Skeletal muscle satellite cell (primary cell): ENCODE measurements at regions not wholly inside any gene's neighbourhood (a gene's known extent, or its start where the extent isn't known, plus 50 kb on each side); places are given as distances from the start of the nearest gene placed in this dataset.
"Not testable (repeated sequence)": the region's sequence is repeated elsewhere in the genome, so short reads cannot be mapped to it uniquely, and the experiment has no call there.

Experiments
- H3K27me3 ChIP-seq: 2 replicates; pipeline ENCODE4 v1.7.0; 2013; ENCODE audit warnings: low read length; ENCODE audit not compliant: control insufficient read depth, insufficient read depth
- H3K36me3 ChIP-seq: 2 replicates; pipeline ENCODE4 v1.7.0; 2013; ENCODE audit warnings: mild to moderate bottlenecking, control low read depth, low read length; ENCODE audit not compliant: insufficient read depth
- H3K4me1 ChIP-seq: 2 replicates; pipeline ENCODE4 v1.7.0; 2013; ENCODE audit warnings: low read length; ENCODE audit not compliant: control insufficient read depth, insufficient read depth
- H3K4me2 ChIP-seq: 2 replicates; pipeline ENCODE4 v1.7.0; 2013; ENCODE audit warnings: mild to moderate bottlenecking, low read length
- H3K4me3 ChIP-seq: 2 replicates; pipeline ENCODE4 v1.7.0; 2013; ENCODE audit warnings: low read length
- H3K9ac ChIP-seq: 2 replicates; pipeline ENCODE4 v1.7.0; 2013; ENCODE audit warnings: mild to moderate bottlenecking, low read depth, low read length, moderate library complexity
- H3K9me3 ChIP-seq: replicated peaks from 2 replicates; pipeline ENCODE4 v1.7.0; 2013; ENCODE audit warnings: mild to moderate bottlenecking, control low read depth, low read length

DNA sequence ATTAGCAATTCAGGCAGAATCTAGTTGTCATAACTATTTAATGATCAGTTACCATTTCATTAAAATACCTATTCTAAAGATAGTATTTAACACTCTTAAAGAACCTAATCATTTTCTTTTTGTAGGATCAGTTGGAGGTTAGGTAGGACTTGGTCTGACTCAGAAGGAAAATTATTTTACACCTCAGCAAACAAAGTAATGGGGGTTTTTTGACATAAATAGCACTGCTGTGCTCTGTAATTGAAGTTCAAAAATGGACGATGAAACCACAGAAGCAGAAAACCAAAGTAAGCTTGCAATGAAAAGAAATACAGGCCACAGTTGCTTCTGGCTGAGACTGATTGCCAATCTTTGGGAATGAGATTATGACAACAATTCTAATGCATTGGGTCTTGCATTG is 187.0 kb upstream of the TRPM3 start:
- no peaks in the 10 kb centered on the region for H3K36me3 ChIP-seq
- H3K4me1 ChIP-seq = no peaks in the 10 kb centered on the region
- H3K4me3 ChIP-seq = no peak overlapping the region
- H3K9ac ChIP-seq = no peak overlapping the region
- no peaks in the 10 kb centered on the region for H3K27me3 ChIP-seq
- no peaks in the 10 kb centered on the region for H3K9me3 ChIP-seq
- no peak overlapping the region for H3K4me2 ChIP-seq

DNA sequence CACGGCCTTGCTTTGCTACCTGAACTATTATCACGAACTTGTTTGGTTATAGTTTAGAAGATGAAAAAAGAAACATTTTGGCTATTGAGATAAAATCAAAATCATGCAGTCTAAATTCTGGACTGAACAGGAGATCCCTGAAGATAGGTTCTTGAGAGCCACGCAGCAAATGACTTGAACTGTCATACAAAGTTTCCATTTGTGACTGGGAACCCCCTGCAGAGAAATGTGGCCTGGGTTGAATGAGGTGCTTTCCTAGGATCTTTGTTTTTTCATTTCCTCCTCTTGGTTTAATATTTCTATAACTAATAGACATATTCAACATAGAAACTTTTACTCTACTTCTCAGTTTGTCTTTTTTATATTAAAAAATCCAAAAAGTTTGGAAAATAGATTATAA is 184.7 kb upstream of the TRPM3 start:
- H3K4me2 ChIP-seq = no peak overlapping the region
- H3K36me3 ChIP-seq = no peaks in the 10 kb centered on the region
- no peaks in the 10 kb centered on the region for H3K27me3 ChIP-seq
- H3K9me3 ChIP-seq = no peaks in the 10 kb centered on the region
- H3K4me1 ChIP-seq = no peaks in the 10 kb centered on the region
- no peak overlapping the region for H3K9ac ChIP-seq
- H3K4me3 ChIP-seq = no peak overlapping the region

DNA sequence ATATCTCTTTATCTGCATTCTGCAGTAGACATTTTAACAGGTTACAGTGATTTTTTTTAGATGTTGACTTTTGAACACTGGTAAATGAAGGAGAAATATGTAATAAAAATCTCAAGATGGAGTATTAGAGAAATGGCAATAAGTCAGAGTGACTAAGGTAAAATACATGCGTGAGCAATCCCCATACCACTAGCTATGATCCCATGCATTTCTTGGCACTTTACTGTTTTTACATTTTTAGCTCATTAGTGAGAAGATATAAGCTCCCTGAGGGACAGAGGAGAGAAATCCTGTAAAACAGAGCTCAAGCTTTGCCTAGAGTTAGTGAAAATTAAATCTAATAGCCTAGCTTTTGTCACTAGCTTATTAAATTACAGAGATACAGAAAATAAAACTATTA is 181.9 kb upstream of the TRPM3 start:
- H3K4me1 ChIP-seq = no peaks in the 10 kb centered on the region
- H3K4me3 ChIP-seq = no peak overlapping the region
- H3K36me3 ChIP-seq = no peaks in the 10 kb centered on the region
- no peak overlapping the region for H3K4me2 ChIP-seq
- no peaks in the 10 kb centered on the region for H3K9me3 ChIP-seq
- no peaks in the 10 kb centered on the region for H3K27me3 ChIP-seq
- H3K9ac ChIP-seq = no peak overlapping the region

DNA sequence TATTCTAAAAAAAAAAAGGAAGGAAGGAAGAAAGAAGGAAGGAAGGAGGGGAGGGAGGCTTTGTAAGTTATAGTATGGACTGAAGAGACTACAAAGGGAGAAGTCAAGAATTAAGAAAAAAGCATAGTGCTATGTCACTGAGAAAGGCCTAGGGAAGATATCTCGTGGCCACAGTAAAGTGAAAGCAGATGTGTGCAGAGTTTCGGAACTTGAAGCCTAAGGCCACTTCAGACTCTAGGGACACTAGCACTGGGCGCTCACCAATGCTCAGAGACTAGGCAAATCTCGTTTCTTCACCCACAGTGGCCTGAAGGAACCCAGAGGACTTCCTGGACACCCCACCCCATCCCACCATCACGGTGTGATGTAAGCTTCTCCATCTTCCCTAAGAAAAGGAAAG is 181.4 kb upstream of the TRPM3 start:
- Histone ChIP-seq H3K9ac (no peak overlapping the region), H3K4me3 (no peak overlapping the region), H3K4me1 (no peaks in the 10 kb centered on the region), H3K4me2 (no peak overlapping the region), H3K27me3 (no peaks in the 10 kb centered on the region), H3K9me3 (no peaks in the 10 kb centered on the region), H3K36me3 (no peaks in the 10 kb centered on the region)

DNA sequence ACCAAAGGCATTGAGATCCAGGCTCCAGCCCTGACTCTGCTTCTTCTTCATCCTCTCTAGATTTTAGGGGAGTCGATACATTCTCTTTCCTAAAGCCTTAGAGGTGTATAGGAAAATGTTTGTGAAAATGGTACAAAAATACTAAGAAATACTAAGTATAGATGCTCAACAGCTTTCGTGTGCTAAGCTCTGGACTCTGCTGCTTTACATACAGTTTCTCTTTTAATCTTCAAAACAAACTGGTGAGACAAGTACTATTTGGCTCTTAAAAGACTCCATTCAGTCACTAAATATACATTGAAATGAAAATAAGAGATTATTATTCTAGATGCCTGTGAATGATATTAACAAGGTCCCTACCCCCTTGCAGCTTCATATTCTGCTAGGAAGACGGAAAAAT is 174.5 kb upstream of the TRPM3 start:
- Histone ChIP-seq H3K36me3 (no peaks in the 10 kb centered on the region), H3K4me1 (no peaks in the 10 kb centered on the region), H3K4me2 (no peak overlapping the region), H3K9ac (no peak overlapping the region), H3K27me3 (no peaks in the 10 kb centered on the region), H3K9me3 (no peaks in the 10 kb centered on the region), H3K4me3 (no peak overlapping the region)

DNA sequence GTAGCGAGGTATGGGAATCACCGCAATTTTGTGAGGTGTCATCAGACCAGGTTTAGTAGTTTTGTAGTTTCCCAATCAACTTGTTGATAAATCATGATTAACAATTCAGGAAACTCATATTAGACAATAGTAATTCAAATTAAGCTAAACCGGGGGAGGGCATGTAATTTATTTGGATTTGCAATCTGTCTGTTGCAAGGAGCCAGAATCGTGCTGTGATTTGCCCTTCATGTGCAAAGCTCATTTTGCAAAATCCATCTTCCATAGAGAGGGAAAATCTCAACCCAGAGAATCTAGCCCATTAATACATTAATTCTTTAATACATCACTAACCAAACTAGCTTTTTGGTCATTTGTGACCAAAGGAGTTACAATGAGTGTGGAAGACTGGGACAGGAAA is 164.7 kb upstream of the TRPM3 start:
- no peaks in the 10 kb centered on the region for H3K36me3 ChIP-seq
- H3K4me2 ChIP-seq = no peak overlapping the region
- H3K9ac ChIP-seq = no peak overlapping the region
- H3K9me3 ChIP-seq = no peaks in the 10 kb centered on the region
- H3K4me1 ChIP-seq = no peaks in the 10 kb centered on the region
- H3K4me3 ChIP-seq = no peak overlapping the region
- H3K27me3 ChIP-seq = no peaks in the 10 kb centered on the region

DNA sequence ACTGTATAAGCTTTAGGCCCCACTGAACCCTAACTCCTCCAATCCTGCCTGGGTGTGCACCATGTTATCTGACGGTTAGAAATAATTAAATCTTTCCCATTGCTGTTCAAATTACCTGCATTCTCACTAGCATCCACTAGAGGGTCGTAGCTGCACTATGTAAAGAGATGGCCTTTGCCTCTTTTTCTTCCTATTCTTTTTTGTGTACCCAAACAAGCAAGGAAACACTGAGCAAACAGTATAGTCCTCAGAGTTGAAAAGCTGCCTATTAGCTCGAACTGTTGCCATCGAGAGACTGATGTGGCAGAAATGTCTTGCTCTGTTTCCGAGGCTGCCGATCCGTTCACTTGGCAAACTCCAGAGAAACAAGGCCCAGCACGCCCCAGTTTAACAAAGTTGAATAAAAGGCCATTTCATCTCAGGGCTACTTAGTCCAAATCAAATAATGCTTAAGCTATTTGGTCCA is 163.8 kb upstream of the TRPM3 start:
- H3K36me3 ChIP-seq = no peaks in the 10 kb centered on the region
- no peaks in the 10 kb centered on the region for H3K4me1 ChIP-seq
- no peaks in the 10 kb centered on the region for H3K27me3 ChIP-seq
- H3K4me2 ChIP-seq = no peak overlapping the region
- H3K9ac ChIP-seq = no peak overlapping the region
- no peaks in the 10 kb centered on the region for H3K9me3 ChIP-seq
- no peak overlapping the region for H3K4me3 ChIP-seq

DNA sequence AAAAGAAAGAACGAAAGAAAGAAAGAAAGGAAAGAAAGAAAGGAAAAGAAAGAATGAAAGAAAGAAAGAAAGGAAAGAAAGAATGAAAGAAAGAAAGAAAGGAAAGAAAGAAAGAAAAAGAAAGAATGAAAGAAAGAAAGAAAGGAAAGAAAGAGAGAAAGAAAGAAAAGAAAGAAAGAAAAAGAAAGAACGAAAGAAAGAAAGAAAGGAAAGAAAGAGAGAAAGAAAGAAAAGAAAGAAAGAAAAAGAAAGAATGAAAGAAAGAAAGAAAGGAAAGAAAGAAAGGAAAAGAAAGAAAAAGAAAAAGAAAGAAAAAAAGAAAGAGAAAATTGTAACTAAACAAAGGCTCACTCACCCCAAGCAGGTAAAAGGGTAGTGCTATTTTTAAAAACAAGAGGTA is 160.7 kb upstream of the TRPM3 start:
- not testable (repeated sequence) for H3K9me3 ChIP-seq, H3K4me2 ChIP-seq, H3K36me3 ChIP-seq, H3K4me1 ChIP-seq, H3K27me3 ChIP-seq, H3K4me3 ChIP-seq, H3K9ac ChIP-seq

DNA sequence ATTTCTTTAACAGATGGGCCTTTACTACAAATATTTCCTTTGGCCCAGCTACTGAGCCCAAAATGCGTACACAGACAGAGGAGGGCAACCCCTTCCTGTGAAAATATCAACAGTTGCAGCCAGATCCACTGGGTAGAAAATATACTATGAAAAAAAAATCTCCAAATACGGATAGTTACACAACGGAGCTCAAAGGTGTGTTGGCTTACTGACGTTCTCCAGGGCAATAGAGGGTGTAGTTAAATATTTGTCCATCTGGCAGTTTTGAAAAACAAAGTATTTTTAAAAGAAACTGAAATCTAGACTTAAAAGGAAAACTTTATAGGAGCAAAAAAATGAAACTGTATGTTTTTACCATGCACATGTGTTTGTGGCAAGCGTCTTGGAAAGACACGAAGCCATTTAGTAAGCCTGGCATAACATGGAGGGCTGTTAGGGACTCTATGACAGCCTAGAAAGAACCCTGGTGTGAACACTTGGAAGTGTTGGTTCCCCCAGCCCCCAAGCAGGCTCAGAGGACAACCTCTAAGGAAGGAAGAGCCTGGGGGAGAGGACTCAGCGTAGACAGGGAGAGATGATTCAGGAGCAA is 157.8 kb upstream of the TRPM3 start:
- Histone ChIP-seq H3K9ac (no peak overlapping the region), H3K4me2 (no peak overlapping the region), H3K4me3 (no peak overlapping the region), H3K9me3 (no peaks in the 10 kb centered on the region), H3K27me3 (no peaks in the 10 kb centered on the region), H3K4me1 (no peaks in the 10 kb centered on the region), H3K36me3 (no peaks in the 10 kb centered on the region)

DNA sequence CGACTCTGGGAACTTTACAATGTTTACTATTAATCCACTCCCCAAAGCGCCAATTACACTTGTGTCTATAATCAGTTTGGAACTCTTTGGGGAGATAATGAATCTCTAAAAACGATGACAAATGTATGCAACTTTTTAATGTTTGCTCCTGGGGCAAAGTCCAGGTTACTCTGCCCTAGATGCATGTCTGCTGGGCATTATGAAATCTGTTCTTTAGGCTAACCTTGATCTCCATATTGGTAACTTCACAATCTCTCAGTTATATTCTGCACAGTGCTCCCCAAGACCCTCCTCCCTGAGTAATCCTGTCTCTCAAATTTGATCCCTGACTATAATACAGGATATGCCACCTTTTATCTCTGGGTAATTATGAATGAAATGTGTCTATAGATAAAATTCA is 152.2 kb upstream of the TRPM3 start:
- Histone ChIP-seq H3K4me2 (no peak overlapping the region), H3K36me3 (no peaks in the 10 kb centered on the region), H3K4me1 (no peaks in the 10 kb centered on the region), H3K27me3 (peaks cover 7% of the 10 kb centered on the region), H3K4me3 (no peak overlapping the region), H3K9ac (no peak overlapping the region), H3K9me3 (no peaks in the 10 kb centered on the region)

DNA sequence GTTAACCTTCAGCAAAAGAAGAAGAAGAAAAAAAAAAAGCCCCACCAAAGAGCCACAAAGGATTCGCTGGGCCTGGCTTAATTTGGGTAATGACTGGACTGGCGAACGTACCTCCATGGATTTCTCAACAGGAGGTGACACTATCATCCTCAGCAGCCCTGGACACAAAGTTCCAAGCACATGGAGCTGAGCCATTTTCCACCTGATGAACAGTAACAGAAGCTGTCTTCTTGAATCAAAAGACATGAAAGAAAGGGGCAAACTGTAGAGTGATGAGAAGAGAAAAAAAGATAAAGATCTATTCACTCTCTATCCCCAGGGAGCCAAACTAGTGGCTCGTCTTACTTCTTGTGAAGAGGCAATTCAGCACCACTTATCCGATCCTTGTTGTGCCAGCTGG is 150.2 kb upstream of the TRPM3 start:
- Histone ChIP-seq H3K36me3 (no peaks in the 10 kb centered on the region), H3K4me3 (no peak overlapping the region), H3K27me3 (peaks cover 7% of the 10 kb centered on the region), H3K4me2 (no peak overlapping the region), H3K9me3 (no peaks in the 10 kb centered on the region), H3K9ac (no peak overlapping the region), H3K4me1 (no peaks in the 10 kb centered on the region)

DNA sequence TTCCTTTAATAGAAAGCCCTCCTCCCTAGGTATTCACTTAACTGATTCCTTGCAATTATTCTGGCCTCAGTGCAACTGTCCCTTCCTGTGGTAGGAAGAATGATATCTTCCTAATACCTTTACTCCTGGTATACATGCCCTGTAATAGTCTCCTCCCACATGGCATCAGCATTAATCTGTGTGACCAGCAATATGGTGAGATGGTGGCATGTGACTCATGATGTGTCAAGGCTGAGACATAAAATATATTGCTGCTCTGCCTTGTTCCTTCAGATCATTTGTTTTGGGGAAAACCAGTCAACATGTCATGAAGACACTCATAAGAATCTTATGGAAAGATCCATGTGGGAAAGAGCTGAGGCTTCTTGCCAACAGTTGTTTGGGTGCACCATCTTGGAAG is 149.1 kb upstream of the TRPM3 start:
- no peaks in the 10 kb centered on the region for H3K4me1 ChIP-seq
- H3K9ac ChIP-seq = no peak overlapping the region
- no peak overlapping the region for H3K4me2 ChIP-seq
- no peaks in the 10 kb centered on the region for H3K36me3 ChIP-seq
- H3K27me3 ChIP-seq = peaks cover 7% of the 10 kb centered on the region
- H3K9me3 ChIP-seq = no peaks in the 10 kb centered on the region
- no peak overlapping the region for H3K4me3 ChIP-seq
